ENCODE measurements at regions not wholly inside any gene's neighbourhood (a gene's known extent, or its start where the extent isn't known, plus 50 kb on each side); places are given as distances from the start of the nearest gene placed in this dataset.

DNA sequence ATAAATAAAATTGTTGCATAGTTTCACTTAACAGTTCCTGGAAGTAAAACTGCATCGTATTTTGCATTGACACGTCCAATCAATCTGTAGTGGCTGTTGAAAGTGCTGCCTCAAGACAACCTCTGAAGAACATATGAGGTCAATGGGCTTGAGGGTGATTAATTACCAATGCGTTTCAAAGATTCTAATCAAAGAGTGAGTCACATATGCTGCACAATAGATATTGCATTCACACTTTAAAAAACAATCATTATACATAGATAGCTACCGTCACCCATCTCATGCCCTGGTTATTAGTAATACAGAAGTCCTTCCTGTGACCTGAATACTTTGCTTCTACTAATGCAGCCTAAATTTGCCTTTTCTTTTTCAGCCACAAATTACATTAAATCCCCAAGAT, 743.3 kb upstream of the SLIT2 start:
- Histone ChIP-seq H3K27me3 (no peaks in the 10 kb centered on the region), H3K27ac (no peak overlapping the region), H3K4me1 (no peaks in the 10 kb centered on the region), H3K4me3 (no peak overlapping the region), H3K36me3 (no peaks in the 10 kb centered on the region), H3K9me3 (no peaks in the 10 kb centered on the region)
- FAIRE-seq (no peak), DNase-seq (no peak), ATAC-seq (no peak)
- TF ChIP-seq, protein P1, sequence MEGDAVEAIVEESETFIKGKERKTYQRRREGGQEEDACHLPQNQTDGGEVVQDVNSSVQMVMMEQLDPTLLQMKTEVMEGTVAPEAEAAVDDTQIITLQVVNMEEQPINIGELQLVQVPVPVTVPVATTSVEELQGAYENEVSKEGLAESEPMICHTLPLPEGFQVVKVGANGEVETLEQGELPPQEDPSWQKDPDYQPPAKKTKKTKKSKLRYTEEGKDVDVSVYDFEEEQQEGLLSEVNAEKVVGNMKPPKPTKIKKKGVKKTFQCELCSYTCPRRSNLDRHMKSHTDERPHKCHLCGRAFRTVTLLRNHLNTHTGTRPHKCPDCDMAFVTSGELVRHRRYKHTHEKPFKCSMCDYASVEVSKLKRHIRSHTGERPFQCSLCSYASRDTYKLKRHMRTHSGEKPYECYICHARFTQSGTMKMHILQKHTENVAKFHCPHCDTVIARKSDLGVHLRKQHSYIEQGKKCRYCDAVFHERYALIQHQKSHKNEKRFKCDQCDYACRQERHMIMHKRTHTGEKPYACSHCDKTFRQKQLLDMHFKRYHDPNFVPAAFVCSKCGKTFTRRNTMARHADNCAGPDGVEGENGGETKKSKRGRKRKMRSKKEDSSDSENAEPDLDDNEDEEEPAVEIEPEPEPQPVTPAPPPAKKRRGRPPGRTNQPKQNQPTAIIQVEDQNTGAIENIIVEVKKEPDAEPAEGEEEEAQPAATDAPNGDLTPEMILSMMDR (IDR thresholded peaks at IDR 0.05): no peak
- 63 to 75% methylated on average over 4 of the region's 4 CpGs for WGBS, 2 donors
- intact Hi-C loops (cut with DNase I): no loop called here

DNA sequence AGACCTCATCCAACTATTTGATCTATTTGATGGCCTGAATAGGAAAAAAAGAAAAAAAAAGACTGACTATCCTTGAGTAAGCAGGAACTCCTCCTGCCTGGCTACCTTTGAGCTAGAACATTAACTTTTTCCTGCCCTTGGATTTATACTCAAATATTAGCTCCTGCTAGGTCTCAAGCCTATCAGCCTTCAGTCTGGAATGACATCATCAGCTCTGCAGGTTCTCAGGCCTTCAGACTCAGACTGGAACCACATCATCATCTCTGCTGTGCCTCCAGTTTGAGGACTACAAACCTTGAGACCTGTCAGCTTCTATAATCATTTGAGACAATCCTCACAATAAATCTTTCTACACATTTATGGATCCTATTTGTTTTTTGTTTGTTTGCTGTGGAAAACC, 754.0 kb upstream of the SLIT2 start:
- DNase-seq: no peak
- H3K27me3 ChIP-seq: no peaks in the 10 kb centered on the region

DNA sequence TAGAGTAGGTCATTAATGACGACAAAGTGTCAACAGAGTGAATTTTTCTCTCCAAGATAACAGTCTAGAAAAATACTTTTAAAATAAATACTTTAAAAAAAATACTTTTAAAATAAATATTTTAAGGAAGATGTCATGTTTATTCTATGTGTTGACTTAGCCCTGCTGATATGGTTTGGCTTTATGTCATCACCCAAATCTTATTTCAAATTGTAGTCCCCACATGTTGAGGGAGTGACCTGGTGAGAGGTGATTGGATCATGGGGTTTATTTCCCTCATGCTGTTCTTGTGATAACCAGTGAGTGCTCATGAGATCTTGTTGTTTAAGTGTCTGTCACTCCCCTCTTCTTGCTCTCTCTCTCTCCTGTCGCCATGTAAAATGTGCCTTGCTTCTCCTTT, 754.9 kb upstream of the SLIT2 start:
- FAIRE-seq (no peak), DNase-seq (no peak), ATAC-seq (no peak)
- Histone ChIP-seq H3K4me1 (no peaks in the 10 kb centered on the region), H3K27me3 (no peaks in the 10 kb centered on the region), H3K4me3 (no peak overlapping the region), H3K9me3 (no peaks in the 10 kb centered on the region), H3K36me3 (no peaks in the 10 kb centered on the region), H3K27ac (no peak overlapping the region)
- intact Hi-C loops (cut with DNase I): no loop called here
- WGBS, 2 donors: 42 to 45% methylated on average over 2 of the region's 2 CpGs
- TF ChIP-seq, protein P1 (IDR thresholded peaks at IDR 0.05): no peak

More for the DNA sequence above, 754.0 kb upstream of the SLIT2 start:
- no peak for ATAC-seq
- Histone ChIP-seq H3K4me3 (no peak overlapping the region), H3K27ac (no peak overlapping the region), H3K36me3 (no peaks in the 10 kb centered on the region), H3K9me3 (no peaks in the 10 kb centered on the region), H3K4me1 (no peaks in the 10 kb centered on the region)
- no peak for FAIRE-seq
- intact Hi-C loops (cut with DNase I): no loop called here
- TF ChIP-seq, protein P1 (IDR thresholded peaks at IDR 0.05): no peak

DNA sequence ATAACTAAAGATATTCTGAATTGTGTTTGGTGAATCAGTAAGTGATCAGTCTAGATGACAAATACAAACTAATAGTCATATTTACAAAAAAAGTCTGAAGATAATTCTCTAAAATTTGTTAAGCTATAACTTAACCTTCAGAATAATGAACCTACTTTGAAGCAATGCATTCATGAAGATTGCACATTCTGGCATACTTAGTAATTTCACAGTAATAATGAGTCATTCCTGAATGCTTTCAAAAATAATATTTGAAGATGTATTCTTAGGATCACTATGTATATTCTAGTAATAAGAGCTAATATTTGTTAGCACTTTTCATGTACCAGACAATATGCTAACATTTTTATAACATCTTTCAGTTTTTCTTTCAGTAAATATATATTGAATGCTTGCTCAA, 756.7 kb upstream of the SLIT2 start:
- H3K27me3 ChIP-seq: no peaks in the 10 kb centered on the region
- TF ChIP-seq, protein P1 (IDR thresholded peaks at IDR 0.05): no peak
- H3K4me1 ChIP-seq: no peaks in the 10 kb centered on the region
- no peak overlapping the region for H3K27ac ChIP-seq
- FAIRE-seq (no peak), ATAC-seq (no peak), DNase-seq (no peak)
- H3K36me3 ChIP-seq: no peaks in the 10 kb centered on the region
- intact Hi-C loops (cut with DNase I): no loop called here
- H3K9me3 ChIP-seq: no peaks in the 10 kb centered on the region
- no peak overlapping the region for H3K4me3 ChIP-seq

DNA sequence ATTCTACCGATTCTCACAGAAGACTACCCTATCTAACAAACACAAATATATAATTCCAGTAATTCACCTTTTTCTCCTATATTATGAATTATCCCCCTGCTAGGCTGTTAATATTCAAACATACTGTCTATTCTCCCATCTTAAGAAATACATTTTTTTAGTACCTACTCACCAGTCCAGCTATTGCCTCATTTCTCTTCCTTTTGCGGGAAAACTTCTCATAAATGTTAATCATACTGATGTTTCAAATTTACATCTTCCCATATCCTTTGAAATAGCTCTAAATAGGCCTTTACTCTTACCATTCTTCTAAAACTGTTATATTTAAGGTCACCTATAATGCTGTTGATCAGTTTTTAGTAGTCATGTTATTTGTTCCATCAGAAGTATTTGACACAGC, 759.1 kb upstream of the SLIT2 start:
- no peaks in the 10 kb centered on the region for H3K9me3 ChIP-seq
- intact Hi-C loops (cut with DNase I): no loop called here
- no peaks in the 10 kb centered on the region for H3K4me1 ChIP-seq
- no peak overlapping the region for H3K27ac ChIP-seq
- H3K4me3 ChIP-seq: no peak overlapping the region
- ATAC-seq (no peak), FAIRE-seq (no peak), DNase-seq (no peak)
- H3K27me3 ChIP-seq: no peaks in the 10 kb centered on the region
- 70 to 93% methylated on average over 2 of the region's 2 CpGs for WGBS, 2 donors
- TF ChIP-seq, protein P1 (IDR thresholded peaks at IDR 0.05): no peak
- H3K36me3 ChIP-seq: no peaks in the 10 kb centered on the region
